Mesodermal cell (in vitro differentiated cells): ENCODE measurements at regions not wholly inside any gene's neighbourhood (a gene's known extent, or its start where the extent isn't known, plus 50 kb on each side); places are given as distances from the start of the nearest gene placed in this dataset.
"Not testable (repeated sequence)": the region's sequence is repeated elsewhere in the genome, so short reads cannot be mapped to it uniquely, and the experiment has no call there.

ENCODE experiments used
- H3K27ac ChIP-seq: 2 replicates; pipeline ENCODE4 v1.7.0; 2013; ENCODE audit warnings: mild to moderate bottlenecking, low read depth, low read length, moderate library complexity; ENCODE audit not compliant: severe bottlenecking
- H3K36me3 ChIP-seq: 2 replicates; pipeline ENCODE4 v1.7.1; 2013; ENCODE audit warnings: mild to moderate bottlenecking, low read length, moderate library complexity; ENCODE audit not compliant: control insufficient read depth, insufficient read depth
- H3K4me1 ChIP-seq: one replicate; pipeline ENCODE4 v1.7.1; 2013; ENCODE audit warnings: mild to moderate bottlenecking, low read length; ENCODE audit not compliant: insufficient read depth, control insufficient read depth, poor library complexity, severe bottlenecking
- H3K4me3 ChIP-seq: 2 replicates; pipeline ENCODE4 v1.7.0; 2013; ENCODE audit warnings: low read length, control low read depth, mild to moderate bottlenecking; ENCODE audit not compliant: insufficient read depth, poor library complexity, severe bottlenecking; ENCODE audit errors: extremely low read depth
- H3K9me3 ChIP-seq: 2 replicates; pipeline ENCODE4 v1.7.1; 2013; ENCODE audit warnings: mild to moderate bottlenecking, low read length, moderate library complexity; ENCODE audit not compliant: control insufficient read depth
- WGBS, 2 experiments: methylation state at CpG; one replicate each; pipeline ENCODE4 v1.1.5; 2013; ENCODE audit warnings: missing lambda C conversion rate in 2 of 2; ENCODE audit not compliant: insufficient coverage in 2 of 2; 5-methylcytosine and 5-hydroxymethylcytosine counted together

- no peaks in the 10 kb centered on the region for H3K4me1 ChIP-seq
- no peaks in the 10 kb centered on the region for H3K9me3 ChIP-seq
- no CpG with 5 or more reads among the region's 3 CpGs for WGBS, 2 experiments
- H3K27ac ChIP-seq: no peak overlapping the region
- H3K4me3 ChIP-seq: no peak overlapping the region
- no peaks in the 10 kb centered on the region for H3K36me3 ChIP-seq
Observed at GRCh38 chr11:29063630-29064361, 953.0 kb downstream of the KCNA4 start.

- peaks cover 2% of the 10 kb centered on the region for H3K9me3 ChIP-seq
- H3K4me3 ChIP-seq: no peak overlapping the region
- no peak overlapping the region for H3K27ac ChIP-seq
- H3K4me1 ChIP-seq: no peaks in the 10 kb centered on the region
- H3K36me3 ChIP-seq: no peaks in the 10 kb centered on the region
Observed at GRCh38 chr11:29061452-29061851, 953.3 kb downstream of the METTL15 start.

GRCh38 chr11:29056487-29056886 lies 948.3 kb downstream of the METTL15 start:
- not testable (repeated sequence) for H3K27ac ChIP-seq, H3K4me3 ChIP-seq, H3K36me3 ChIP-seq, H3K9me3 ChIP-seq, H3K4me1 ChIP-seq
- 83 to 100% methylated on average over 1 of the region's 2 CpGs for WGBS, 2 experiments

- H3K27ac ChIP-seq: no peak overlapping the region
- no peaks in the 10 kb centered on the region for H3K36me3 ChIP-seq
- 80% methylated on average over 1 of the region's 1 CpG for WGBS, 2 experiments
- peaks cover 3% of the 10 kb centered on the region for H3K9me3 ChIP-seq
- no peaks in the 10 kb centered on the region for H3K4me1 ChIP-seq
- H3K4me3 ChIP-seq: no peak overlapping the region
Observed at GRCh38 chr11:29051935-29052334, 943.7 kb downstream of the METTL15 start.

- not testable (repeated sequence) for H3K4me1 ChIP-seq, H3K9me3 ChIP-seq, H3K36me3 ChIP-seq, H3K27ac ChIP-seq, H3K4me3 ChIP-seq
- WGBS, 2 experiments: 84% methylated on average over 9 of the region's 11 CpGs
Observed at GRCh38 chr11:29050962-29051361, 942.8 kb downstream of the METTL15 start.

GRCh38 chr11:29040489-29040888 lies 932.3 kb downstream of the METTL15 start:
- Histone ChIP-seq H3K4me1 (no peaks in the 10 kb centered on the region), H3K36me3 (no peaks in the 10 kb centered on the region), H3K4me3 (no peak overlapping the region), H3K27ac (no peak overlapping the region), H3K9me3 (no peaks in the 10 kb centered on the region)

GRCh38 chr11:29032384-29033149 lies 924.4 kb downstream of the METTL15 start:
- 65% methylated on average over 2 of the region's 2 CpGs; no CpG with 5 or more reads in 1 of the 2 experiments for WGBS, 2 experiments
- no peaks in the 10 kb centered on the region for H3K4me1 ChIP-seq
- no peaks in the 10 kb centered on the region for H3K36me3 ChIP-seq
- H3K4me3 ChIP-seq: no peak overlapping the region
- H3K9me3 ChIP-seq: peaks cover 8% of the 10 kb centered on the region
- no peak overlapping the region for H3K27ac ChIP-seq

GRCh38 chr11:29029452-29029851 lies 921.3 kb downstream of the METTL15 start:
- WGBS, 2 experiments: no CpG with 5 or more reads among the region's 2 CpGs
- H3K4me3 ChIP-seq: no peak overlapping the region
- H3K4me1 ChIP-seq: no peaks in the 10 kb centered on the region
- H3K27ac ChIP-seq: no peak overlapping the region
- H3K9me3 ChIP-seq: peaks cover 20% of the 10 kb centered on the region
- H3K36me3 ChIP-seq: no peaks in the 10 kb centered on the region

- Histone ChIP-seq H3K9me3 (peaks cover 20% of the 10 kb centered on the region), H3K4me3 (no peak overlapping the region), H3K27ac (no peak overlapping the region), H3K4me1 (no peaks in the 10 kb centered on the region), H3K36me3 (no peaks in the 10 kb centered on the region)
- no CpG with 5 or more reads among the region's 1 CpG for WGBS, 2 experiments
Observed at GRCh38 chr11:29027436-29027835, 919.2 kb downstream of the METTL15 start.

GRCh38 chr11:29026286-29026685 lies 918.1 kb downstream of the METTL15 start:
- Histone ChIP-seq H3K9me3 (peaks cover 20% of the 10 kb centered on the region), H3K4me3 (no peak overlapping the region), H3K4me1 (no peaks in the 10 kb centered on the region), H3K36me3 (no peaks in the 10 kb centered on the region), H3K27ac (no peak overlapping the region)
- 100% methylated on average over 2 of the region's 2 CpGs; no CpG with 5 or more reads in 1 of the 2 experiments for WGBS, 2 experiments

GRCh38 chr11:29025001-29025400 lies 916.8 kb downstream of the METTL15 start:
- Histone ChIP-seq H3K4me1 (no peaks in the 10 kb centered on the region), H3K9me3 (peaks cover 20% of the 10 kb centered on the region), H3K27ac (no peak overlapping the region), H3K4me3 (no peak overlapping the region), H3K36me3 (no peaks in the 10 kb centered on the region)
- 81 to 94% methylated on average over 2 to 3 of the region's 3 CpGs for WGBS, 2 experiments
